ENCODE measurements at regions not wholly inside any gene's neighbourhood (a gene's known extent, or its start where the extent isn't known, plus 50 kb on each side); places are given as distances from the start of the nearest gene placed in this dataset.

DNA sequence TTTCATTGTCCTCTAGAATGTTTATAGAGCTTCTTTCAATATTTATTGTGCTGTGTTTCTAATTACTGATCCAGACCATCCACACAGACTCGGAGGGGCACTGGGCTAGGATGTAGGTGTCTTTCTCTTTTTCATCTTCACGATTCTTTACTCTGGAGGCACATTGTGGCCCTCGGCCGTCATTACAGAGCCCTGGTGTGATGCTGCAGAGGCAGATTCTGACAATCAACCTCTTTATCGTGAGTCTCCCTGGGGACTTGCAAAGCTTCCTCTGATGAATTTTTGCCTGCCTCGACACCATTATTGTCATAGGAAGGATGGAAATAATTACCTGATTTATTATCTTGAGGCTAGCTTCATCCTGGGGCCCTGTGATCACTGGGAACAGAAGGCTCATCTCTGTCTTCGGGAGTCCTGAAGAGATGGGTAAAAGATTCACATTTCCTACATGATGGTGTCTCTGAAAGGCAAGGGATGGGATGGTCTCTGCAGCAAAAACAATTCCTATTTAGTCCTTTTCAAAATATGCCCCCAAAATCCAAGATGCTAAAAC lies 89.4 kb downstream of the SEC16B start:
- Histone ChIP-seq H3K9me2 (ENCODE audit: insufficient read depth, low read length) (no peaks in the 10 kb centered on the region), H3F3A (ENCODE audit: insufficient read depth, low read length, poor library complexity, severe bottlenecking) (no peaks in the 10 kb centered on the region)

DNA sequence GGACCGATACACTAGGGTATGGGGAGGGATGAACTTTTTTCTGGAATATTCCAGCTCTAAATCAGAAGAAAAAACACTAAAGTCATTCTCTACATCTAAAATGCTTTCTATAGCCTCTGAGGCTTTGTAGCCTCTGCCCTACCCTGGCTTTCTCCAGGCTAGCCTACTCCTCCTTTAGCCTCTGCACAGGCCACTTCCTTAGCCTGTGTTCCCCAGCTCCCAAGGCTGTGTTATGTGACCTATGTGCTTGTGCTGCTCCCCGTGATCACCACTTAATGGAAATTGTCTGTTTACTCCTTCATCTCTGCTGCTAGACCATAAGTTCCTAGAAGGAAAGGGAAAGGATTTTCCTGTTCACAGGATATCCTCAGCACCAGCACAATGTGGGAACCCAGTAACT lies 92.8 kb downstream of the SEC16B start:
- H3K9me2 ChIP-seq (ENCODE audit: insufficient read depth, low read length): no peaks in the 10 kb centered on the region

More for the DNA sequence above, 89.4 kb downstream of the SEC16B start:
- Histone ChIP-seq H3K27me3 (ENCODE audit: insufficient read depth, low read depth, low read length) (no peaks in the 10 kb centered on the region), H3K79me2 (replicated peaks; ENCODE audit: insufficient read depth, low read length) (no peaks in the 10 kb centered on the region), H2AFZ (ENCODE audit: low read depth, low read length) (no peak overlapping the region), H3K36me3 (ENCODE audit: insufficient read depth, low read length) (no peaks in the 10 kb centered on the region), H3K9me3 (ENCODE audit: low read length) (no peaks in the 10 kb centered on the region), H3K27ac (ENCODE audit: low read length) (no peak overlapping the region), H3K9ac (ENCODE audit: low read length) (no peak overlapping the region), H3K4me3 (ENCODE audit: low read length) (no peak overlapping the region), H4K20me1 (ENCODE audit: insufficient read depth) (no peaks in the 10 kb centered on the region), H3K4me2 (ENCODE audit: low read length) (no peak overlapping the region)
- TF ChIP-seq RAD21 (conservative IDR thresholded peaks at IDR 0.05): no peak
- TF ChIP-seq EZH2 (IDR thresholded peaks at IDR 0.05; ENCODE audit: borderline replicate concordance, insufficient read depth, low read length, poor library complexity, severe bottlenecking): no peak
- TF ChIP-seq, protein P1, sequence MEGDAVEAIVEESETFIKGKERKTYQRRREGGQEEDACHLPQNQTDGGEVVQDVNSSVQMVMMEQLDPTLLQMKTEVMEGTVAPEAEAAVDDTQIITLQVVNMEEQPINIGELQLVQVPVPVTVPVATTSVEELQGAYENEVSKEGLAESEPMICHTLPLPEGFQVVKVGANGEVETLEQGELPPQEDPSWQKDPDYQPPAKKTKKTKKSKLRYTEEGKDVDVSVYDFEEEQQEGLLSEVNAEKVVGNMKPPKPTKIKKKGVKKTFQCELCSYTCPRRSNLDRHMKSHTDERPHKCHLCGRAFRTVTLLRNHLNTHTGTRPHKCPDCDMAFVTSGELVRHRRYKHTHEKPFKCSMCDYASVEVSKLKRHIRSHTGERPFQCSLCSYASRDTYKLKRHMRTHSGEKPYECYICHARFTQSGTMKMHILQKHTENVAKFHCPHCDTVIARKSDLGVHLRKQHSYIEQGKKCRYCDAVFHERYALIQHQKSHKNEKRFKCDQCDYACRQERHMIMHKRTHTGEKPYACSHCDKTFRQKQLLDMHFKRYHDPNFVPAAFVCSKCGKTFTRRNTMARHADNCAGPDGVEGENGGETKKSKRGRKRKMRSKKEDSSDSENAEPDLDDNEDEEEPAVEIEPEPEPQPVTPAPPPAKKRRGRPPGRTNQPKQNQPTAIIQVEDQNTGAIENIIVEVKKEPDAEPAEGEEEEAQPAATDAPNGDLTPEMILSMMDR (IDR thresholded peaks at IDR 0.05; ENCODE audit: poor library complexity, severe bottlenecking): no peak
- TF ChIP-seq POLR2AphosphoS5 (IDR thresholded peaks at IDR 0.05): no peak
- no peak for TF ChIP-seq TAF1 (IDR thresholded peaks at IDR 0.05; ENCODE audit: low read depth)
- no peak for TF ChIP-seq MXI1 (conservative IDR thresholded peaks at IDR 0.05; ENCODE audit: poor library complexity, severe bottlenecking)
- TF ChIP-seq SMC3 (conservative IDR thresholded peaks at IDR 0.05; ENCODE audit: poor library complexity): no peak
- no peak for TF ChIP-seq EP300 (conservative IDR thresholded peaks at IDR 0.05; ENCODE audit: poor library complexity, severe bottlenecking)
- TF ChIP-seq, protein P2, sequence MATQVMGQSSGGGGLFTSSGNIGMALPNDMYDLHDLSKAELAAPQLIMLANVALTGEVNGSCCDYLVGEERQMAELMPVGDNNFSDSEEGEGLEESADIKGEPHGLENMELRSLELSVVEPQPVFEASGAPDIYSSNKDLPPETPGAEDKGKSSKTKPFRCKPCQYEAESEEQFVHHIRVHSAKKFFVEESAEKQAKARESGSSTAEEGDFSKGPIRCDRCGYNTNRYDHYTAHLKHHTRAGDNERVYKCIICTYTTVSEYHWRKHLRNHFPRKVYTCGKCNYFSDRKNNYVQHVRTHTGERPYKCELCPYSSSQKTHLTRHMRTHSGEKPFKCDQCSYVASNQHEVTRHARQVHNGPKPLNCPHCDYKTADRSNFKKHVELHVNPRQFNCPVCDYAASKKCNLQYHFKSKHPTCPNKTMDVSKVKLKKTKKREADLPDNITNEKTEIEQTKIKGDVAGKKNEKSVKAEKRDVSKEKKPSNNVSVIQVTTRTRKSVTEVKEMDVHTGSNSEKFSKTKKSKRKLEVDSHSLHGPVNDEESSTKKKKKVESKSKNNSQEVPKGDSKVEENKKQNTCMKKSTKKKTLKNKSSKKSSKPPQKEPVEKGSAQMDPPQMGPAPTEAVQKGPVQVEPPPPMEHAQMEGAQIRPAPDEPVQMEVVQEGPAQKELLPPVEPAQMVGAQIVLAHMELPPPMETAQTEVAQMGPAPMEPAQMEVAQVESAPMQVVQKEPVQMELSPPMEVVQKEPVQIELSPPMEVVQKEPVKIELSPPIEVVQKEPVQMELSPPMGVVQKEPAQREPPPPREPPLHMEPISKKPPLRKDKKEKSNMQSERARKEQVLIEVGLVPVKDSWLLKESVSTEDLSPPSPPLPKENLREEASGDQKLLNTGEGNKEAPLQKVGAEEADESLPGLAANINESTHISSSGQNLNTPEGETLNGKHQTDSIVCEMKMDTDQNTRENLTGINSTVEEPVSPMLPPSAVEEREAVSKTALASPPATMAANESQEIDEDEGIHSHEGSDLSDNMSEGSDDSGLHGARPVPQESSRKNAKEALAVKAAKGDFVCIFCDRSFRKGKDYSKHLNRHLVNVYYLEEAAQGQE (IDR thresholded peaks at IDR 0.05; ENCODE audit: borderline replicate concordance): no peak

More for the DNA sequence above, 92.8 kb downstream of the SEC16B start:
- Histone ChIP-seq H3K4me3 (ENCODE audit: low read length) (no peak overlapping the region), H2AFZ (ENCODE audit: low read depth, low read length) (no peak overlapping the region), H3F3A (ENCODE audit: insufficient read depth, low read length, poor library complexity, severe bottlenecking) (no peaks in the 10 kb centered on the region), H3K27ac (ENCODE audit: low read length) (no peak overlapping the region), H3K9me3 (ENCODE audit: low read length) (no peaks in the 10 kb centered on the region), H3K36me3 (ENCODE audit: insufficient read depth, low read length) (no peaks in the 10 kb centered on the region), H4K20me1 (ENCODE audit: insufficient read depth) (no peaks in the 10 kb centered on the region), H3K4me2 (ENCODE audit: low read length) (no peak overlapping the region), H3K9ac (ENCODE audit: low read length) (no peak overlapping the region), H3K79me2 (replicated peaks; ENCODE audit: insufficient read depth, low read length) (no peaks in the 10 kb centered on the region), H3K27me3 (ENCODE audit: insufficient read depth, low read depth, low read length) (no peaks in the 10 kb centered on the region)
- TF ChIP-seq EZH2 (IDR thresholded peaks at IDR 0.05; ENCODE audit: borderline replicate concordance, insufficient read depth, low read length, poor library complexity, severe bottlenecking) (no peak), TAF1 (IDR thresholded peaks at IDR 0.05; ENCODE audit: low read depth) (no peak), MXI1 (conservative IDR thresholded peaks at IDR 0.05; ENCODE audit: poor library complexity, severe bottlenecking) (no peak), SMC3 (conservative IDR thresholded peaks at IDR 0.05; ENCODE audit: poor library complexity) (no peak), RAD21 (conservative IDR thresholded peaks at IDR 0.05) (no peak), EP300 (conservative IDR thresholded peaks at IDR 0.05; ENCODE audit: poor library complexity, severe bottlenecking) (no peak), POLR2AphosphoS5 (IDR thresholded peaks at IDR 0.05) (no peak)
- TF ChIP-seq, protein P1 (IDR thresholded peaks at IDR 0.05; ENCODE audit: poor library complexity, severe bottlenecking): no peak
- TF ChIP-seq, protein P2 (IDR thresholded peaks at IDR 0.05; ENCODE audit: borderline replicate concordance): no peak
